ENCODE measurements at regions not wholly inside any gene's neighbourhood (a gene's known extent, or its start where the extent isn't known, plus 50 kb on each side); places are given as distances from the start of the nearest gene placed in this dataset.

GRCh38 chr1:164382384-164382783, 176.6 kb upstream of the PBX1 start:
- no peaks in the 10 kb centered on the region for H3K9me3 ChIP-seq (ENCODE audit: control insufficient read depth, insufficient read depth, low read length)
- H4K91ac ChIP-seq (ENCODE audit: insufficient read depth, low read depth, low read length) = no peak overlapping the region
- no TSS peak for BruUV-seq (replicated peaks)
- no peak overlapping the region for H3K27ac ChIP-seq (ENCODE audit: insufficient read depth, low read length)
- POLR2A ChIA-PET (ENCODE audit: unreplicated experiment) = no interaction called here
- H3K9ac ChIP-seq (ENCODE audit: low read depth, low read length) = no peak overlapping the region
- no peak for ATAC-seq (ENCODE audit: low read depth)
- CTCF ChIA-PET = no interaction called here
- H3K18ac ChIP-seq (ENCODE audit: low read depth, low read length) = no peak overlapping the region
- no peak overlapping the region for H3K4me2 ChIP-seq (ENCODE audit: low read depth, low read length)
- no peak overlapping the region for H2BK15ac ChIP-seq (ENCODE audit: low read depth, low read length)
- DNase-seq = no peak
- TF ChIP-seq ELK1 (IDR thresholded peaks at IDR 0.05; ENCODE audit: borderline replicate concordance, low read depth, low read length) = no peak
- TF ChIP-seq MXI1 (IDR thresholded peaks at IDR 0.05; ENCODE audit: borderline replicate concordance, low read depth, low read length) = no peak
- no peak for TF ChIP-seq RCOR1 (IDR thresholded peaks at IDR 0.05; ENCODE audit: insufficient replicate concordance, low read length)
- no peak for TF ChIP-seq NFE2L2 (IDR thresholded peaks at IDR 0.05; ENCODE audit: low read depth, low read length)
- no peak for TF ChIP-seq BHLHE40 (IDR thresholded peaks at IDR 0.05; ENCODE audit: low read depth, low read length)
- no peak for TF ChIP-seq RFX5 (IDR thresholded peaks at IDR 0.05; ENCODE audit: low read depth, low read length)
- TF ChIP-seq CHD1 (IDR thresholded peaks at IDR 0.05; ENCODE audit: low read depth, low read length) = no peak
- TF ChIP-seq RAD21 (IDR thresholded peaks at IDR 0.05; ENCODE audit: low read length) = no peak
- no peak for TF ChIP-seq CTCF (conservative IDR thresholded peaks at IDR 0.05; ENCODE audit: low read depth, low read length)
- no peaks in the 10 kb centered on the region for H3K36me3 ChIP-seq (ENCODE audit: control insufficient read depth, insufficient read depth, low read length)
- H4K8ac ChIP-seq (ENCODE audit: low read depth in 2 of 2, low read length in 2 of 2) = no peak overlapping the region
- no peak overlapping the region for H2AK5ac ChIP-seq (ENCODE audit: low read depth, low read length)
- intact Hi-C loops (cut with micrococcal nuclease) (no loop called here), in situ Hi-C loops (cut with MboI; ENCODE audit: low sequenced_read_pairs) (no loop called here), dilution Hi-C loops (cut with HindIII; ENCODE audit: low sequenced_read_pairs, unreplicated experiment) (no loop called here)
- no peak overlapping the region for H4K5ac ChIP-seq (ENCODE audit: low read depth, low read length)
- H3K4me3 ChIP-seq (ENCODE audit: insufficient read depth, low read depth, low read length) = no peak overlapping the region
- H2AFZ ChIP-seq (replicated peaks; ENCODE audit: low read length, poor library complexity) = no peak overlapping the region
- no peak overlapping the region for H2BK120ac ChIP-seq (ENCODE audit: low read depth, low read length)
- no peak overlapping the region for H3K56ac ChIP-seq (ENCODE audit: extremely low read depth, insufficient read depth, low read length)
- H3K27me3 ChIP-seq (ENCODE audit: control insufficient read depth, insufficient read depth, low read length) = no peaks in the 10 kb centered on the region
- no peak overlapping the region for H3K23ac ChIP-seq (ENCODE audit: low read depth, low read length)
- H2BK5ac ChIP-seq (ENCODE audit: low read depth, low read length, poor library complexity, severe bottlenecking) = no peak overlapping the region
- H3K9me1 ChIP-seq (ENCODE audit: insufficient read depth, low read length) = no peaks in the 10 kb centered on the region
- no peak overlapping the region for H2AK9ac ChIP-seq (replicated peaks; ENCODE audit: low read depth, low read length, poor library complexity)
- 90% methylated on average over 2 of the region's 8 CpGs; no CpG with 5 or more reads in 1 of the 2 experiments for WGBS, 2 experiments (ENCODE audit: extremely low coverage in 2 of 2, insufficient read length in 1 of 2)
- H3K79me1 ChIP-seq (ENCODE audit: low read depth in 1 of 2, low read length in 2 of 2) = no peaks in the 10 kb centered on the region
- H3K14ac ChIP-seq (replicated peaks; ENCODE audit: low read depth, low read length) = no peak overlapping the region
- no peak overlapping the region for H3K4ac ChIP-seq (ENCODE audit: low read depth, low read length)
- no peaks in the 10 kb centered on the region for H4K20me1 ChIP-seq (ENCODE audit: insufficient read depth, low read length)
- H3K4me1 ChIP-seq (ENCODE audit: control insufficient read depth, insufficient read depth, low read length) = no peaks in the 10 kb centered on the region
- H2BK20ac ChIP-seq (ENCODE audit: low read depth, low read length) = no peak overlapping the region

All from IMR-90 (cell line).